ENCODE measurements at regions not wholly inside any gene's neighbourhood (a gene's known extent, or its start where the extent isn't known, plus 50 kb on each side); places are given as distances from the start of the nearest gene placed in this dataset.

GRCh38 chr2:118296663-118297062 lies 208.4 kb downstream of the INSIG2 start:
- Histone ChIP-seq H3K9me3 (ENCODE audit: control insufficient read depth in 2 of 2, insufficient read depth in 1 of 2, low read depth in 1 of 2, low read length in 1 of 2) (no peaks in the 10 kb centered on the region), H3K27me3 (ENCODE audit: control insufficient read depth in 1 of 2, insufficient read depth in 2 of 2, low read length in 2 of 2) (no peaks in the 10 kb centered on the region)
- 86 to 95% methylated on average over 4 of the region's 4 CpGs for WGBS, 2 donors

GRCh38 chr2:118295592-118296390 lies 207.5 kb downstream of the INSIG2 start:
- H3K4me1 ChIP-seq (ENCODE audit: control insufficient read depth in 2 of 2, insufficient read depth in 2 of 2, low read length in 1 of 2) = no peaks in the 10 kb centered on the region
- H3K36me3 ChIP-seq (ENCODE audit: control insufficient read depth in 2 of 2, insufficient read depth in 2 of 2, low read length in 1 of 2) = no peaks in the 10 kb centered on the region
- 78 to 82% methylated on average over 9 of the region's 9 CpGs for WGBS, 2 donors

More at GRCh38 chr2:118296663-118297062, 208.4 kb downstream of the INSIG2 start:
- Histone ChIP-seq H3K4me1 (ENCODE audit: control insufficient read depth in 2 of 2, insufficient read depth in 2 of 2, low read length in 1 of 2) (no peaks in the 10 kb centered on the region), H3K27ac (ENCODE audit: low read depth in 2 of 2, low read length in 1 of 2) (no peak overlapping the region), H3K36me3 (ENCODE audit: control insufficient read depth in 2 of 2, insufficient read depth in 2 of 2, low read length in 1 of 2) (no peaks in the 10 kb centered on the region), H3K4me3 (ENCODE audit: low read depth in 1 of 2, low read length in 2 of 2) (no peak overlapping the region)

DNA sequence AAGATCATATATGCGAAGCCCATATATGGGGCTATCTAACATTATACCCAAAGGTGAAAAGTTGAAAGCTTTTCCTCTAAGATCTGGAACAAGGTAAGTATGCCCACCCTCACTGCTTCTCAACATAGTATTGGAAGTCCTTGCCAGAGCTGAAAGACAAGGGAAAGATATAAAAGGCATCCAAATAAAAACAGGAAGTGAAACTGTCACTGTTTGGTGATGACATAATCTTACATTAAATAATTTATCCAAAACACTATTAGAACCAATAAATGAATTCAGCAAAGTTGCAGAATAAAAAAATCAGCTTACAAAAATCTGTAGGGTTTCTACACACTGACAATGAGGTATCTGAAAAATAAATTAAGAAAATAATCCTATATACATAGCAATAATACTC lies 205.8 kb downstream of the INSIG2 start:
- no peaks in the 10 kb centered on the region for H3K27me3 ChIP-seq (ENCODE audit: control insufficient read depth in 1 of 2, insufficient read depth in 2 of 2, low read length in 2 of 2)
- H3K4me3 ChIP-seq (ENCODE audit: low read depth in 1 of 2, low read length in 2 of 2) = no peak overlapping the region
- no peaks in the 10 kb centered on the region for H3K36me3 ChIP-seq (ENCODE audit: control insufficient read depth in 2 of 2, insufficient read depth in 2 of 2, low read length in 1 of 2)
- 89 to 94% methylated on average over 1 of the region's 1 CpG for WGBS, 2 donors
- H3K27ac ChIP-seq (ENCODE audit: low read depth in 2 of 2, low read length in 1 of 2) = no peak overlapping the region
- no peaks in the 10 kb centered on the region for H3K4me1 ChIP-seq (ENCODE audit: control insufficient read depth in 2 of 2, insufficient read depth in 2 of 2, low read length in 1 of 2)
- no peaks in the 10 kb centered on the region for H3K9me3 ChIP-seq (ENCODE audit: control insufficient read depth in 2 of 2, insufficient read depth in 1 of 2, low read depth in 1 of 2, low read length in 1 of 2)

More at GRCh38 chr2:118295592-118296390, 207.5 kb downstream of the INSIG2 start:
- Histone ChIP-seq H3K4me3 (ENCODE audit: low read depth in 1 of 2, low read length in 2 of 2) (no peak overlapping the region), H3K27me3 (ENCODE audit: control insufficient read depth in 1 of 2, insufficient read depth in 2 of 2, low read length in 2 of 2) (no peaks in the 10 kb centered on the region), H3K27ac (ENCODE audit: low read depth in 2 of 2, low read length in 1 of 2) (no peak overlapping the region), H3K9me3 (ENCODE audit: control insufficient read depth in 2 of 2, insufficient read depth in 1 of 2, low read depth in 1 of 2, low read length in 1 of 2) (no peaks in the 10 kb centered on the region)

DNA sequence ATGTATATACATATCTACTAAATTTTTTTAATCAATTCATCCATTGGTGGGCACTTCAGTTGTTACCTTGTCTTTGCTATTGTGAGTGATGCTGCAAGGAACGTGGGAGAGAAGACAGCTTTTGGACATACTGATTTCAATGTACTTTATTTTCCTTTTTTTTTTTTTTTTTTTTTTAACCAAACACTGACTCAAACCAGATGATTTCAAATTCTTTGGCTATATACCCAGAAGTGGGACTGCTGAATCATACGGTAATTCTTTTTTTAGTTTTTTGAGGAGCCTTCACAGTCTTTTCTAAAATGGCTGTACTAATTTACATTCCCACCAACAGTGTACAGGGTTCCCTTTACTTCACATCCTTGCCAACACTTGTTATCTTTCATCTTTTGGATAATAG lies 204.7 kb downstream of the INSIG2 start:
- WGBS, 2 donors = 57 to 66% methylated on average over 2 of the region's 2 CpGs
- Histone ChIP-seq H3K36me3 (ENCODE audit: control insufficient read depth in 2 of 2, insufficient read depth in 2 of 2, low read length in 1 of 2) (no peaks in the 10 kb centered on the region), H3K9me3 (ENCODE audit: control insufficient read depth in 2 of 2, insufficient read depth in 1 of 2, low read depth in 1 of 2, low read length in 1 of 2) (no peaks in the 10 kb centered on the region), H3K27me3 (ENCODE audit: control insufficient read depth in 1 of 2, insufficient read depth in 2 of 2, low read length in 2 of 2) (no peaks in the 10 kb centered on the region), H3K27ac (ENCODE audit: low read depth in 2 of 2, low read length in 1 of 2) (no peak overlapping the region), H3K4me1 (ENCODE audit: control insufficient read depth in 2 of 2, insufficient read depth in 2 of 2, low read length in 1 of 2) (no peaks in the 10 kb centered on the region), H3K4me3 (ENCODE audit: low read depth in 1 of 2, low read length in 2 of 2) (no peak overlapping the region)

- Histone ChIP-seq H3K4me3 (ENCODE audit: low read depth in 1 of 2, low read length in 2 of 2) (no peak overlapping the region), H3K27me3 (ENCODE audit: control insufficient read depth in 1 of 2, insufficient read depth in 2 of 2, low read length in 2 of 2) (no peaks in the 10 kb centered on the region), H3K4me1 (ENCODE audit: control insufficient read depth in 2 of 2, insufficient read depth in 2 of 2, low read length in 1 of 2) (no peaks in the 10 kb centered on the region), H3K27ac (ENCODE audit: low read depth in 2 of 2, low read length in 1 of 2) (no peak overlapping the region), H3K36me3 (ENCODE audit: control insufficient read depth in 2 of 2, insufficient read depth in 2 of 2, low read length in 1 of 2) (no peaks in the 10 kb centered on the region), H3K9me3 (ENCODE audit: control insufficient read depth in 2 of 2, insufficient read depth in 1 of 2, low read depth in 1 of 2, low read length in 1 of 2) (no peaks in the 10 kb centered on the region)
- WGBS, 2 donors = 68 to 72% methylated on average over 3 of the region's 3 CpGs
Observed at GRCh38 chr2:118291251-118291880, 203.1 kb downstream of the INSIG2 start.

GRCh38 chr2:118290411-118291250 lies 202.4 kb downstream of the INSIG2 start:
- Histone ChIP-seq H3K4me3 (ENCODE audit: low read depth in 1 of 2, low read length in 2 of 2) (no peak overlapping the region), H3K9me3 (ENCODE audit: control insufficient read depth in 2 of 2, insufficient read depth in 1 of 2, low read depth in 1 of 2, low read length in 1 of 2) (no peaks in the 10 kb centered on the region), H3K27me3 (ENCODE audit: control insufficient read depth in 1 of 2, insufficient read depth in 2 of 2, low read length in 2 of 2) (no peaks in the 10 kb centered on the region), H3K27ac (ENCODE audit: low read depth in 2 of 2, low read length in 1 of 2) (no peak overlapping the region), H3K36me3 (ENCODE audit: control insufficient read depth in 2 of 2, insufficient read depth in 2 of 2, low read length in 1 of 2) (no peaks in the 10 kb centered on the region), H3K4me1 (ENCODE audit: control insufficient read depth in 2 of 2, insufficient read depth in 2 of 2, low read length in 1 of 2) (no peaks in the 10 kb centered on the region)
- WGBS, 2 donors = 64 to 73% methylated on average over 8 of the region's 8 CpGs

DNA sequence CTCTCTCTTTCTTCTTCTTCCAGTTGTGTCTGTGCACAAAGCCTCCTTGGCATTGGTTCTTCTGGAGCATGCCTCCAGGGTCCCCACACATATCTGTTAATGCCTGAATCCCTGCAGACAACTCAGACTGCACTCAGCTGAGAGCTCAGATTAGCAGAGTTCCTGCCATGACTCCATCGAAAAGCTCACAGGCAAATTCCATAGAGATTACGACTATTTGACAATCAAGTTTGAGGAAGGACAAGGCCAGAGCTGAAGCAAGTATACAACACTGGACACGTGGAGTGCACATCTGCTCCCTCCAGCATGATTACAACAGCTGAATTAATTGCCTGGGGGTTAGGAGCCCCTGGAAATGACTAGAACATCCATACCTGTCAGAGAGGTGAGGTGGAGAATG lies 190.7 kb downstream of the INSIG2 start:
- peaks cover 0 to 4% of the 10 kb centered on the region in 2 donors for H3K27me3 ChIP-seq (ENCODE audit: control insufficient read depth in 1 of 2, insufficient read depth in 2 of 2, low read length in 2 of 2)
- H3K9me3 ChIP-seq (ENCODE audit: control insufficient read depth in 2 of 2, insufficient read depth in 1 of 2, low read depth in 1 of 2, low read length in 1 of 2) = no peaks in the 10 kb centered on the region
- H3K27ac ChIP-seq (ENCODE audit: low read depth in 2 of 2, low read length in 1 of 2) = no peak overlapping the region
- H3K4me1 ChIP-seq (ENCODE audit: control insufficient read depth in 2 of 2, insufficient read depth in 2 of 2, low read length in 1 of 2) = no peaks in the 10 kb centered on the region
- WGBS, 2 donors = 46 to 52% methylated on average over 3 of the region's 3 CpGs
- no peak overlapping the region for H3K4me3 ChIP-seq (ENCODE audit: low read depth in 1 of 2, low read length in 2 of 2)
- no peaks in the 10 kb centered on the region for H3K36me3 ChIP-seq (ENCODE audit: control insufficient read depth in 2 of 2, insufficient read depth in 2 of 2, low read length in 1 of 2)

DNA sequence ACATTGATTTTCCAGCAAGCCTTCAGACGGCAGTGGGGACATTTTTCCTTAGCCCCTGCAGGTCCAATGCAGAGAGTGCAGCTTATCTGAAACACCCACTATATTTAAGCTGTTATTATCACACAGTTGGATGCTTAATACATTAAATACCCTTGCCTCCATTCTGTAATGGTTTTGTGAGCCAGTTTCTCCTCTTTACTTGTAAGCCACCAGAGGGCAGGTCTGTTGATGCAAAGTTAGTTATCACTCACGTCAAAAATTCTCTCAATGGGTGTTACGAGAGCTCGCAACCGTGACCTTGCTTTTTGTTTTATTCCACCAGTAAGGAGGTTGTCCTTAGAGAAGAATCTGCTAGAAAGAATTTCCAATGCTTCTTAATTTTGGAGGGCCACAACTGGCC lies 189.8 kb downstream of the INSIG2 start:
- H3K4me3 ChIP-seq (ENCODE audit: low read depth in 1 of 2, low read length in 2 of 2) = no peak overlapping the region
- peaks cover 0 to 4% of the 10 kb centered on the region in 2 donors for H3K27me3 ChIP-seq (ENCODE audit: control insufficient read depth in 1 of 2, insufficient read depth in 2 of 2, low read length in 2 of 2)
- H3K4me1 ChIP-seq (ENCODE audit: control insufficient read depth in 2 of 2, insufficient read depth in 2 of 2, low read length in 1 of 2) = no peaks in the 10 kb centered on the region
- no peaks in the 10 kb centered on the region for H3K36me3 ChIP-seq (ENCODE audit: control insufficient read depth in 2 of 2, insufficient read depth in 2 of 2, low read length in 1 of 2)
- no peaks in the 10 kb centered on the region for H3K9me3 ChIP-seq (ENCODE audit: control insufficient read depth in 2 of 2, insufficient read depth in 1 of 2, low read depth in 1 of 2, low read length in 1 of 2)
- WGBS, 2 donors = 83 to 85% methylated on average over 5 of the region's 5 CpGs
- H3K27ac ChIP-seq (ENCODE audit: low read depth in 2 of 2, low read length in 1 of 2) = no peak overlapping the region

GRCh38 chr2:118274841-118275510 lies 186.7 kb downstream of the INSIG2 start:
- Histone ChIP-seq H3K4me3 (ENCODE audit: low read depth in 1 of 2, low read length in 2 of 2) (no peak overlapping the region), H3K27ac (ENCODE audit: low read depth in 2 of 2, low read length in 1 of 2) (no peak overlapping the region), H3K36me3 (ENCODE audit: control insufficient read depth in 2 of 2, insufficient read depth in 2 of 2, low read length in 1 of 2) (no peaks in the 10 kb centered on the region), H3K9me3 (ENCODE audit: control insufficient read depth in 2 of 2, insufficient read depth in 1 of 2, low read depth in 1 of 2, low read length in 1 of 2) (no peaks in the 10 kb centered on the region), H3K27me3 (ENCODE audit: control insufficient read depth in 1 of 2, insufficient read depth in 2 of 2, low read length in 2 of 2) (no peaks in the 10 kb centered on the region), H3K4me1 (ENCODE audit: control insufficient read depth in 2 of 2, insufficient read depth in 2 of 2, low read length in 1 of 2) (no peaks in the 10 kb centered on the region)
- WGBS, 2 donors = 82 to 83% methylated on average over 4 of the region's 4 CpGs
